ENCODE measurements at regions not wholly inside any gene's neighbourhood (a gene's known extent, or its start where the extent isn't known, plus 50 kb on each side); places are given as distances from the start of the nearest gene placed in this dataset.

- dilution Hi-C loops (cut with MboI; ENCODE audit: extremely low pct_ligation_motif_present, low sequenced_read_pairs), result loop anchor here (25.0 kb wide), 1 partner anchor 278 kb away; no protein-coding TSS in a partner anchor
- no peak for FAIRE-seq
Measured at GRCh38 chr12:85440271-85440670, 160.3 kb downstream of the ALX1 start.

GRCh38 chr12:85441025-85441424 is 161.0 kb downstream of the ALX1 start:
- H3K27ac ChIP-seq (ENCODE audit: insufficient read depth, low read depth, low read length), result no peak overlapping the region
- H3K9ac ChIP-seq (replicated peaks; ENCODE audit: extremely low read depth, insufficient read depth, low read length), result no peak overlapping the region
- intact Hi-C loops (cut with micrococcal nuclease), result loop anchor here (1.0 to 2.0 kb wide), 2 partner anchors 130 to 286 kb away; no protein-coding TSS in a partner anchor
- H2AFZ ChIP-seq (ENCODE audit: low read depth, low read length), result no peak overlapping the region
- TF ChIP-seq POLR2AphosphoS5 (IDR thresholded peaks at IDR 0.05; ENCODE audit: insufficient read depth, low read depth, low read length) (no peak), GATA2 (IDR thresholded peaks at IDR 0.05; ENCODE audit: insufficient read depth, insufficient read length, low read depth, low read length) (no peak), MAX (IDR thresholded peaks at IDR 0.05; ENCODE audit: insufficient read depth, insufficient read length) (no peak), POLR2A (IDR thresholded peaks at IDR 0.05; ENCODE audit: low read depth, low read length) (no peak), JUN (IDR thresholded peaks at IDR 0.05; ENCODE audit: borderline replicate concordance, insufficient read depth, insufficient read length, low read depth) (no peak), FOS (IDR thresholded peaks at IDR 0.05; ENCODE audit: borderline replicate concordance, insufficient read depth, low read length) (no peak), MYC (IDR thresholded peaks at IDR 0.05; ENCODE audit: low read depth, low read length) (no peak), EZH2 (IDR thresholded peaks at IDR 0.05; ENCODE audit: borderline replicate concordance, low read depth, low read length, severe bottlenecking) (no peak)
- TF ChIP-seq, protein P1, sequence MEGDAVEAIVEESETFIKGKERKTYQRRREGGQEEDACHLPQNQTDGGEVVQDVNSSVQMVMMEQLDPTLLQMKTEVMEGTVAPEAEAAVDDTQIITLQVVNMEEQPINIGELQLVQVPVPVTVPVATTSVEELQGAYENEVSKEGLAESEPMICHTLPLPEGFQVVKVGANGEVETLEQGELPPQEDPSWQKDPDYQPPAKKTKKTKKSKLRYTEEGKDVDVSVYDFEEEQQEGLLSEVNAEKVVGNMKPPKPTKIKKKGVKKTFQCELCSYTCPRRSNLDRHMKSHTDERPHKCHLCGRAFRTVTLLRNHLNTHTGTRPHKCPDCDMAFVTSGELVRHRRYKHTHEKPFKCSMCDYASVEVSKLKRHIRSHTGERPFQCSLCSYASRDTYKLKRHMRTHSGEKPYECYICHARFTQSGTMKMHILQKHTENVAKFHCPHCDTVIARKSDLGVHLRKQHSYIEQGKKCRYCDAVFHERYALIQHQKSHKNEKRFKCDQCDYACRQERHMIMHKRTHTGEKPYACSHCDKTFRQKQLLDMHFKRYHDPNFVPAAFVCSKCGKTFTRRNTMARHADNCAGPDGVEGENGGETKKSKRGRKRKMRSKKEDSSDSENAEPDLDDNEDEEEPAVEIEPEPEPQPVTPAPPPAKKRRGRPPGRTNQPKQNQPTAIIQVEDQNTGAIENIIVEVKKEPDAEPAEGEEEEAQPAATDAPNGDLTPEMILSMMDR (IDR thresholded peaks at IDR 0.05; ENCODE audit: extremely low read depth in 1 of 2, insufficient read depth in 1 of 2, low read depth in 1 of 2, low read length in 2 of 2), result no peak
- POLR2A ChIA-PET, result no interaction called here
- no peaks in the 10 kb centered on the region for H3K9me3 ChIP-seq (replicated peaks; ENCODE audit: control insufficient read depth, insufficient read depth, low read length)
- H3K36me3 ChIP-seq (ENCODE audit: control insufficient read depth in 2 of 2, extremely low read depth in 1 of 2, insufficient read depth in 2 of 2, low read length in 2 of 2), result no peaks in the 10 kb centered on the region
- no peaks in the 10 kb centered on the region for H3K27me3 ChIP-seq (ENCODE audit: control insufficient read depth in 2 of 2, insufficient read depth in 2 of 2, low read length in 2 of 2)
- no peaks in the 10 kb centered on the region for H3K9me1 ChIP-seq (replicated peaks; ENCODE audit: control insufficient read depth, extremely low read depth, insufficient read depth, low read length)
- CTCF ChIA-PET, result interaction anchor here (1.4 to 1.9 kb wide), 6 partner anchors 11 to 286 kb away, joined by 4 to 34 read pairs (median 18); no protein-coding TSS in a partner anchor
- no peaks in the 10 kb centered on the region for H3K79me2 ChIP-seq (ENCODE audit: control insufficient read depth, insufficient read depth, low read length)
- FAIRE-seq, result no peak
- dilution Hi-C loops (cut with MboI; ENCODE audit: extremely low pct_ligation_motif_present, low sequenced_read_pairs), result loop anchor here (25.0 kb wide), 1 partner anchor 279 kb away; no protein-coding TSS in a partner anchor
- H3K4me3 ChIP-seq (replicated peaks in 1 of 3; ENCODE audit: insufficient read depth in 1 of 3, low read depth in 1 of 3, low read length in 3 of 3), result no peak overlapping the region
- H3K4me2 ChIP-seq (ENCODE audit: insufficient read depth, low read length), result no peak overlapping the region
- DNase-seq (ENCODE audit: low read depth, low spot score), result no peak
- no TSS peak for BruUV-seq (replicated peaks)
- no peaks in the 10 kb centered on the region for H4K20me1 ChIP-seq (replicated peaks; ENCODE audit: control insufficient read depth, extremely low read depth, insufficient read depth, low read length)
- no peaks in the 10 kb centered on the region for H3K4me1 ChIP-seq (ENCODE audit: control insufficient read depth, extremely low read depth, insufficient read depth, low read length)

More at GRCh38 chr12:85440271-85440670, 160.3 kb downstream of the ALX1 start:
- no peaks in the 10 kb centered on the region for H3K9me1 ChIP-seq (replicated peaks; ENCODE audit: control insufficient read depth, extremely low read depth, insufficient read depth, low read length)
- TF ChIP-seq POLR2AphosphoS5 (IDR thresholded peaks at IDR 0.05; ENCODE audit: insufficient read depth, low read depth, low read length) (no peak), MYC (IDR thresholded peaks at IDR 0.05; ENCODE audit: low read depth, low read length) (no peak), GATA2 (IDR thresholded peaks at IDR 0.05; ENCODE audit: insufficient read depth, insufficient read length, low read depth, low read length) (no peak), EZH2 (IDR thresholded peaks at IDR 0.05; ENCODE audit: borderline replicate concordance, low read depth, low read length, severe bottlenecking) (no peak), POLR2A (IDR thresholded peaks at IDR 0.05; ENCODE audit: low read depth, low read length) (no peak)
- TF ChIP-seq, protein P1 (IDR thresholded peaks at IDR 0.05; ENCODE audit: extremely low read depth in 1 of 2, insufficient read depth in 1 of 2, low read depth in 1 of 2, low read length in 2 of 2), result no peak
- no TSS peak for BruUV-seq (replicated peaks)
- H3K4me1 ChIP-seq (ENCODE audit: control insufficient read depth, extremely low read depth, insufficient read depth, low read length), result no peaks in the 10 kb centered on the region
- no peaks in the 10 kb centered on the region for H4K20me1 ChIP-seq (replicated peaks; ENCODE audit: control insufficient read depth, extremely low read depth, insufficient read depth, low read length)
- H3K27ac ChIP-seq (ENCODE audit: insufficient read depth, low read depth, low read length), result no peak overlapping the region
- no peaks in the 10 kb centered on the region for H3K79me2 ChIP-seq (ENCODE audit: control insufficient read depth, insufficient read depth, low read length)
- no peak overlapping the region for H3K9ac ChIP-seq (replicated peaks; ENCODE audit: extremely low read depth, insufficient read depth, low read length)
- H3K9me3 ChIP-seq (replicated peaks; ENCODE audit: control insufficient read depth, insufficient read depth, low read length), result no peaks in the 10 kb centered on the region
- intact Hi-C loops (cut with micrococcal nuclease), result loop anchor here (2.0 kb wide), 1 partner anchor 129 kb away; no protein-coding TSS in a partner anchor
- H3K36me3 ChIP-seq (ENCODE audit: control insufficient read depth in 2 of 2, extremely low read depth in 1 of 2, insufficient read depth in 2 of 2, low read length in 2 of 2), result no peaks in the 10 kb centered on the region
- POLR2A ChIA-PET, result no interaction called here
- CTCF ChIA-PET, result interaction anchor here (1.5 to 1.7 kb wide), 4 partner anchors 8 to 363 kb away, joined by 6 to 10 read pairs (median 8); no protein-coding TSS in a partner anchor
- no peak overlapping the region for H3K4me2 ChIP-seq (ENCODE audit: insufficient read depth, low read length)
- no peaks in the 10 kb centered on the region for H3K27me3 ChIP-seq (ENCODE audit: control insufficient read depth in 2 of 2, insufficient read depth in 2 of 2, low read length in 2 of 2)
- H2AFZ ChIP-seq (ENCODE audit: low read depth, low read length), result no peak overlapping the region
- no peak for DNase-seq (ENCODE audit: low read depth, low spot score)
- no peak overlapping the region for H3K4me3 ChIP-seq (replicated peaks in 1 of 3; ENCODE audit: insufficient read depth in 1 of 3, low read depth in 1 of 3, low read length in 3 of 3)
